Fibroblast of pulmonary artery (primary cell): ENCODE measurements at regions not wholly inside any gene's neighbourhood (a gene's known extent, or its start where the extent isn't known, plus 50 kb on each side); places are given as distances from the start of the nearest gene placed in this dataset.
"Not testable (repeated sequence)": the region's sequence is repeated elsewhere in the genome, so short reads cannot be mapped to it uniquely, and the experiment has no call there.

Experiments
- DNase-seq: peaks from one replicate; pipeline ENCODE4 v3.0.0-alpha.2; 2010; ENCODE audit warnings: low read depth
- H3K4me3 ChIP-seq: replicated peaks from 2 replicates; pipeline ENCODE4 v1.5.1; 2011; ENCODE audit warnings: low read depth, mild to moderate bottlenecking, control low read depth, low read length, moderate library complexity
- CTCF ChIP-seq: IDR thresholded peaks from 2 replicates; pipeline ENCODE4 v1.5.1; 2011; ENCODE audit warnings: mild to moderate bottlenecking, control low read depth, low read length, inconsistent platforms; ENCODE audit errors: missing control alignments

GRCh38 chr2:122338000-122338399 lies 582.5 kb downstream of the TSN start:
- no peak overlapping the region for H3K4me3 ChIP-seq
- no peak for DNase-seq
- TF ChIP-seq CTCF, result no peak

GRCh38 chr2:122340246-122340645 lies 584.8 kb downstream of the TSN start:
- no peak for DNase-seq
- H3K4me3 ChIP-seq, result no peak overlapping the region
- TF ChIP-seq CTCF, result no peak

GRCh38 chr2:122341007-122341406 lies 585.6 kb downstream of the TSN start:
- DNase-seq, result peak; percentile 78
- no peak overlapping the region for H3K4me3 ChIP-seq
- no peak for TF ChIP-seq CTCF

- DNase-seq, H3K4me3 ChIP-seq: not testable (repeated sequence)
Observed at GRCh38 chr2:122352151-122352550, 596.7 kb downstream of the TSN start.

GRCh38 chr2:122357998-122358397 lies 602.5 kb downstream of the TSN start:
- no peak for TF ChIP-seq CTCF
- no peak for DNase-seq
- no peak overlapping the region for H3K4me3 ChIP-seq

- TF ChIP-seq CTCF, result no peak
- no peak overlapping the region for H3K4me3 ChIP-seq
- DNase-seq, result no peak
Observed at GRCh38 chr2:122358729-122359128, 603.3 kb downstream of the TSN start.

GRCh38 chr2:122363885-122364284 lies 608.4 kb downstream of the TSN start:
- no peak for TF ChIP-seq CTCF
- H3K4me3 ChIP-seq, result no peak overlapping the region
- DNase-seq, result no peak

- DNase-seq, result no peak
- no peak overlapping the region for H3K4me3 ChIP-seq
- no peak for TF ChIP-seq CTCF
Observed at GRCh38 chr2:122366427-122366826, 611.0 kb downstream of the TSN start.
